Neural cell (in vitro differentiated cells): ENCODE measurements at regions not wholly inside any gene's neighbourhood (a gene's known extent, or its start where the extent isn't known, plus 50 kb on each side); places are given as distances from the start of the nearest gene placed in this dataset.

Experiments used
- H2AFZ ChIP-seq: fragments of 200-600, 300-800 bp; sonication (generic), shearing (Covaris generic); 2 replicates; pipeline ENCODE4 v1.6.0; 2014; ENCODE audit warnings: low read depth, mild to moderate bottlenecking, antibody characterized with exemption, low read length, moderate library complexity
- H3F3A ChIP-seq: fragments of 200-600 bp; shearing (Covaris generic); 2 replicates; pipeline ENCODE4 v1.6.1; 2016; ENCODE audit warnings: mild to moderate bottlenecking, moderate library complexity, mixed read lengths, antibody characterized with exemption, low read length; ENCODE audit not compliant: insufficient read depth, poor library complexity, severe bottlenecking
- H3K27ac ChIP-seq: fragments of 200-600, 300-800 bp; sonication (generic), shearing (Covaris generic); 2 replicates; pipeline ENCODE4 v1.5.1; 2014; ENCODE audit warnings: mild to moderate bottlenecking, low read length, moderate library complexity
- H3K27me3 ChIP-seq: fragments of 300-800, 200-600 bp; sonication (generic), shearing (Covaris generic); 2 replicates; pipeline ENCODE4 v1.6.0; 2014; ENCODE audit warnings: mild to moderate bottlenecking, low read depth, low read length, moderate library complexity; ENCODE audit not compliant: insufficient read depth
- H3K36me3 ChIP-seq: fragments of 300-800, 200-600 bp; sonication (generic), shearing (Covaris generic); 2 replicates; pipeline ENCODE4 v1.5.1; 2014; ENCODE audit warnings: mild to moderate bottlenecking, antibody characterized with exemption, low read length, moderate library complexity; ENCODE audit not compliant: insufficient read depth
- H3K4me2 ChIP-seq: fragments of 300-800, 200-600 bp; sonication (generic), shearing (Covaris generic); 2 replicates; pipeline ENCODE4 v1.6.0; 2014; ENCODE audit warnings: mild to moderate bottlenecking, low read length
- H3K4me3 ChIP-seq: fragments of 300-800, 200-600 bp; sonication (generic), shearing (Covaris generic); 2 replicates; pipeline ENCODE4 v1.5.1; 2014; ENCODE audit warnings: mild to moderate bottlenecking, low read length, moderate library complexity
- H3K79me2 ChIP-seq: fragments of 200-600 bp; shearing (Covaris generic); replicated peaks from 2 replicates; pipeline ENCODE4 v1.6.0; 2014; ENCODE audit warnings: mild to moderate bottlenecking, low read length, moderate library complexity; ENCODE audit not compliant: insufficient read depth
- H3K9ac ChIP-seq: fragments of 300-800, 200-600 bp; sonication (generic), shearing (Covaris generic); 2 replicates; pipeline ENCODE4 v1.6.1; 2016; ENCODE audit warnings: mild to moderate bottlenecking, low read length, mixed read lengths
- H3K9me2 ChIP-seq: fragments of 200-600 bp; shearing (Covaris generic); 2 replicates; pipeline ENCODE4 v1.6.1; 2016; ENCODE audit warnings: mild to moderate bottlenecking, low read length, mixed read lengths; ENCODE audit not compliant: insufficient read depth
- H3K9me3 ChIP-seq: fragments of 200-600, 300-800 bp; sonication (generic), shearing (Covaris generic); 2 replicates; pipeline ENCODE4 v1.6.1; 2016; ENCODE audit warnings: mild to moderate bottlenecking, mixed run types, low read length, moderate library complexity, mixed read lengths
- H4K20me1 ChIP-seq: fragments of 200-600 bp; shearing (Covaris generic); 2 replicates; pipeline ENCODE4 v1.6.1; 2016; ENCODE audit warnings: mild to moderate bottlenecking, mixed run types; ENCODE audit not compliant: insufficient read depth
- EP300 ChIP-seq: fragments of 450-650 bp; conservative IDR thresholded peaks from 2 replicates; pipeline ENCODE4 v1.6.1; 2014; ENCODE audit warnings: antibody characterized with exemption, mild to moderate bottlenecking, moderate library complexity; ENCODE audit not compliant: poor library complexity, severe bottlenecking
- EZH2 ChIP-seq: fragments of 200-600, 300-800 bp; shearing (Covaris generic), sonication (generic); IDR thresholded peaks from 2 replicates; pipeline ENCODE4 v1.6.1; 2014; ENCODE audit warnings: antibody characterized with exemption, low read length, borderline replicate concordance, mild to moderate bottlenecking; ENCODE audit not compliant: insufficient read depth, poor library complexity, severe bottlenecking
- MXI1 ChIP-seq: fragments of 450-650 bp; conservative IDR thresholded peaks from 2 replicates; pipeline ENCODE4 v1.6.1; 2014; ENCODE audit warnings: antibody characterized with exemption, mild to moderate bottlenecking; ENCODE audit not compliant: poor library complexity, severe bottlenecking
- POLR2AphosphoS5 ChIP-seq: IDR thresholded peaks from 2 replicates; pipeline ENCODE4 v1.6.1; 2012
- RAD21 ChIP-seq: fragments of 450-650 bp; conservative IDR thresholded peaks from 2 replicates; pipeline ENCODE4 v1.6.1; 2014; ENCODE audit warnings: antibody characterized with exemption, mild to moderate bottlenecking, moderate library complexity
- REST ChIP-seq: IDR thresholded peaks from 2 replicates; pipeline ENCODE4 v1.6.1; 2012; ENCODE audit warnings: borderline replicate concordance
- SMC3 ChIP-seq: fragments of 450-650 bp; conservative IDR thresholded peaks from 2 replicates; pipeline ENCODE4 v1.6.1; 2014; ENCODE audit warnings: antibody characterized with exemption, mild to moderate bottlenecking, moderate library complexity; ENCODE audit not compliant: poor library complexity
- TAF1 ChIP-seq: IDR thresholded peaks from 2 replicates; pipeline ENCODE4 v1.6.1; 2012; ENCODE audit warnings: low read depth
- TF ChIP-seq, protein P1 (sequence below): fragments of 450-650 bp; IDR thresholded peaks from 2 replicates; pipeline ENCODE4 v1.5.1; 2014; ENCODE audit warnings: antibody characterized with exemption, mild to moderate bottlenecking, moderate library complexity; ENCODE audit not compliant: poor library complexity, severe bottlenecking

DNA sequence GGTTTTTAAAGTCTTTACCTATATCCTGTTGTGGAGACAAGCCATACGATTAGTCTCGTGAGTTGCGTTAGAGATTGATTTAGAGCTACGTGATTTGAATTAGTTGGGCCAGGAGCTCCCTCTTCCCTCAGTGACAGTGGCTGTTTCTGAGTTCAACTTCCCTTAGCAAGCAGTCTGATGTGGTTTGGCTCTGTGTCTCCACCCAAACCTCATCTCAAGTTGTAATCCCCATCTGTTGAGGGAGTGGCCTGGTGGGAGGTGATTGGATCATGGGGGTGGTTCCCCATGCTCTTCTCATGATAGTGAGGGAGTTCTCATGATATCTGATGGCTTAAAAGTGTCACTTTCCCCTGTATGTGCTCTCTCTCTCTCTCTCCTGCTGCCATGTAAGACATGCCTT is 192.9 kb upstream of the PTGFR start:
- no peaks in the 10 kb centered on the region for H3K9me3 ChIP-seq
- H3K4me2 ChIP-seq: no peak overlapping the region
- no peaks in the 10 kb centered on the region for H3K9me2 ChIP-seq
- H2AFZ ChIP-seq: no peak overlapping the region
- TF ChIP-seq, protein P1, sequence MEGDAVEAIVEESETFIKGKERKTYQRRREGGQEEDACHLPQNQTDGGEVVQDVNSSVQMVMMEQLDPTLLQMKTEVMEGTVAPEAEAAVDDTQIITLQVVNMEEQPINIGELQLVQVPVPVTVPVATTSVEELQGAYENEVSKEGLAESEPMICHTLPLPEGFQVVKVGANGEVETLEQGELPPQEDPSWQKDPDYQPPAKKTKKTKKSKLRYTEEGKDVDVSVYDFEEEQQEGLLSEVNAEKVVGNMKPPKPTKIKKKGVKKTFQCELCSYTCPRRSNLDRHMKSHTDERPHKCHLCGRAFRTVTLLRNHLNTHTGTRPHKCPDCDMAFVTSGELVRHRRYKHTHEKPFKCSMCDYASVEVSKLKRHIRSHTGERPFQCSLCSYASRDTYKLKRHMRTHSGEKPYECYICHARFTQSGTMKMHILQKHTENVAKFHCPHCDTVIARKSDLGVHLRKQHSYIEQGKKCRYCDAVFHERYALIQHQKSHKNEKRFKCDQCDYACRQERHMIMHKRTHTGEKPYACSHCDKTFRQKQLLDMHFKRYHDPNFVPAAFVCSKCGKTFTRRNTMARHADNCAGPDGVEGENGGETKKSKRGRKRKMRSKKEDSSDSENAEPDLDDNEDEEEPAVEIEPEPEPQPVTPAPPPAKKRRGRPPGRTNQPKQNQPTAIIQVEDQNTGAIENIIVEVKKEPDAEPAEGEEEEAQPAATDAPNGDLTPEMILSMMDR: no peak
- TF ChIP-seq RAD21 (no peak), MXI1 (no peak), POLR2AphosphoS5 (no peak), TAF1 (no peak), REST (no peak), SMC3 (no peak), EZH2 (no peak), EP300 (no peak)
- no peak overlapping the region for H3K4me3 ChIP-seq
- H3K9ac ChIP-seq: no peak overlapping the region
- H3K27ac ChIP-seq: no peak overlapping the region
- no peaks in the 10 kb centered on the region for H3F3A ChIP-seq
- H4K20me1 ChIP-seq: no peaks in the 10 kb centered on the region
- H3K79me2 ChIP-seq: no peaks in the 10 kb centered on the region
- no peaks in the 10 kb centered on the region for H3K27me3 ChIP-seq
- H3K36me3 ChIP-seq: no peaks in the 10 kb centered on the region

- Histone ChIP-seq H3K79me2 (no peaks in the 10 kb centered on the region), H3K27me3 (no peaks in the 10 kb centered on the region), H3F3A (no peaks in the 10 kb centered on the region), H3K4me2 (no peak overlapping the region), H4K20me1 (no peaks in the 10 kb centered on the region), H3K27ac (no peak overlapping the region), H3K36me3 (no peaks in the 10 kb centered on the region), H2AFZ (no peak overlapping the region), H3K9me2 (no peaks in the 10 kb centered on the region), H3K9me3 (no peaks in the 10 kb centered on the region), H3K9ac (no peak overlapping the region), H3K4me3 (no peak overlapping the region)
- TF ChIP-seq REST (no peak), EP300 (no peak), RAD21 (no peak), MXI1 (no peak), EZH2 (no peak), POLR2AphosphoS5 (no peak), TAF1 (no peak), SMC3 (no peak)
- TF ChIP-seq, protein P1: no peak
Measured at GRCh38 chr1:78298349-78298748, 192.4 kb upstream of the PTGFR start.
